HEK293 (cell line): ENCODE measurements at regions not wholly inside any gene's neighbourhood (a gene's known extent, or its start where the extent isn't known, plus 50 kb on each side); places are given as distances from the start of the nearest gene placed in this dataset.
"Not testable (repeated sequence)": the region's sequence is repeated elsewhere in the genome, so short reads cannot be mapped to it uniquely, and the experiment has no call there.

Source experiments
- CTCF ChIA-PET: fragments of 350-600 bp; formaldehyde crosslinking; extraction: SDS; loops from one replicate; lab custom pipeline; 2021; ENCODE audit warnings: antibody characterized with exemption; lab: Yijun Ruan, JAX
- POLR2A ChIA-PET: fragments of 300-600 bp; formaldehyde crosslinking; extraction: SDS; loops from one replicate; lab custom pipeline; 2020; ENCODE audit warnings: antibody characterized with exemption, inconsistent platforms; lab: Yijun Ruan, JAX
- H3K27ac ChIP-seq: fragments of 200-500 bp; sonication (Bioruptor generic); 2 replicates; pipeline ENCODE4 v1.5.1; 2014; ENCODE audit warnings: low read depth, low read length, control low read depth, inconsistent platforms; ENCODE audit errors: extremely low read depth
- H3K36me3 ChIP-seq, 2 experiments: fragments of 200-500 bp in 1 of 2; sonication (Bioruptor generic) in 1 of 2; 1 replicate in 1 of 2; 2 replicates in 1 of 2; pipeline ENCODE4 v1.5.1; 2014 to 2017; ENCODE audit warnings: inconsistent platforms in 2 of 2, low read length in 2 of 2; ENCODE audit not compliant: control insufficient read depth in 2 of 2, insufficient read depth in 1 of 2
- H3K4me1 ChIP-seq: fragments of 200-500 bp; sonication (Bioruptor generic); 2 replicates; pipeline ENCODE4 v1.5.1; 2014; ENCODE audit warnings: mild to moderate bottlenecking, low read length, inconsistent platforms; ENCODE audit not compliant: control insufficient read depth, insufficient read depth
- H3K4me3 ChIP-seq: 2 replicates; pipeline ENCODE4 v1.5.1; 2011; ENCODE audit warnings: low read depth, mild to moderate bottlenecking, control low read depth, low read length, moderate library complexity
- H3K9me3 ChIP-seq: fragments of 200-500 bp; sonication (Bioruptor generic); 2 replicates; pipeline ENCODE4 v1.5.1; 2014; ENCODE audit warnings: low read depth, low read length, inconsistent platforms; ENCODE audit not compliant: control insufficient read depth, insufficient read depth
- EGR2 ChIP-seq: fragments of 450-650 bp; formaldehyde crosslinking; IDR thresholded peaks from 2 replicates; pipeline ENCODE4 v1.5.1; 2016; ENCODE audit warnings: low read depth, missing biosample characterization, missing genetic modification characterization
- GLIS1 ChIP-seq: fragments of 450-650 bp; formaldehyde crosslinking; IDR thresholded peaks from 2 replicates; pipeline ENCODE4 v1.5.1; 2016; ENCODE audit warnings: missing biosample characterization, missing genetic modification characterization
- PRDM4 ChIP-seq: fragments of 450-650 bp; formaldehyde crosslinking; IDR thresholded peaks from 2 replicates; pipeline ENCODE4 v1.5.1; 2017; ENCODE audit warnings: missing biosample characterization, missing genetic modification characterization
- ZBTB44 ChIP-seq: fragments of 450-650 bp; IDR thresholded peaks from 2 replicates; pipeline ENCODE4 v1.5.1; 2018; ENCODE audit warnings: missing biosample characterization, mild to moderate bottlenecking, missing genetic modification characterization
- ZNF138 ChIP-seq: fragments of 450-650 bp; formaldehyde crosslinking; IDR thresholded peaks from 2 replicates; pipeline ENCODE4 v1.5.1; 2016; ENCODE audit warnings: missing biosample characterization, missing genetic modification characterization, borderline replicate concordance
- ZNF157 ChIP-seq: fragments of 450-650 bp; formaldehyde crosslinking; IDR thresholded peaks from 2 replicates; pipeline ENCODE4 v1.5.1; 2016; ENCODE audit warnings: missing biosample characterization, missing genetic modification characterization
- ZNF19 ChIP-seq: fragments of 450-650 bp; formaldehyde crosslinking; IDR thresholded peaks from 2 replicates; pipeline ENCODE4; 2016; ENCODE audit warnings: missing biosample characterization, missing genetic modification characterization, low read depth
- ZNF211 ChIP-seq: fragments of 450-650 bp; formaldehyde crosslinking; IDR thresholded peaks from 2 replicates; pipeline ENCODE4 v1.5.1; 2016; ENCODE audit warnings: low read depth, missing biosample characterization, missing genetic modification characterization
- ZNF221 ChIP-seq: fragments of 450-650 bp; formaldehyde crosslinking; IDR thresholded peaks from 2 replicates; pipeline ENCODE4 v1.5.1; 2017; ENCODE audit warnings: missing biosample characterization, missing genetic modification characterization, borderline replicate concordance
- ZNF223 ChIP-seq: fragments of 450-650 bp; formaldehyde crosslinking; IDR thresholded peaks from 2 replicates; pipeline ENCODE4 v1.5.1; 2016; ENCODE audit warnings: missing biosample characterization, missing genetic modification characterization
- ZNF24 ChIP-seq: fragments of 450-650 bp; formaldehyde crosslinking; IDR thresholded peaks from 2 replicates; pipeline ENCODE4 v1.5.1; 2016; ENCODE audit warnings: missing biosample characterization, missing genetic modification characterization
- ZNF341 ChIP-seq: fragments of 450-650 bp; formaldehyde crosslinking; IDR thresholded peaks from 2 replicates; pipeline ENCODE4; 2016; ENCODE audit warnings: low read depth, missing biosample characterization, missing genetic modification characterization
- ZNF394 ChIP-seq: fragments of 450-650 bp; formaldehyde crosslinking; IDR thresholded peaks from 2 replicates; pipeline ENCODE4 v1.5.1; 2016; ENCODE audit warnings: missing biosample characterization, missing genetic modification characterization, mild to moderate bottlenecking, moderate library complexity, borderline replicate concordance
- ZNF529 ChIP-seq: fragments of 450-650 bp; formaldehyde crosslinking; IDR thresholded peaks from 2 replicates; pipeline ENCODE4 v1.5.1; 2017; ENCODE audit warnings: missing genetic modification characterization, missing biosample characterization; ENCODE audit not compliant: insufficient replicate concordance
- ZNF530 ChIP-seq: fragments of 450-650 bp; formaldehyde crosslinking; IDR thresholded peaks from 2 replicates; pipeline ENCODE4 v1.5.1; 2016; ENCODE audit warnings: low read depth, missing biosample characterization, missing genetic modification characterization
- ZNF571 ChIP-seq: fragments of 450-650 bp; formaldehyde crosslinking; IDR thresholded peaks from 2 replicates; pipeline ENCODE4 v1.5.0; 2017; ENCODE audit warnings: missing biosample characterization, missing genetic modification characterization

GRCh38 chr10:90066435-90066834 is 365.0 kb downstream of the KIF20B start (continued):
- TF ChIP-seq ZNF394 = no peak
- TF ChIP-seq ZNF223 (tag by site-specific recombination) = no peak

- no peak overlapping the region for H3K27ac ChIP-seq
- no peaks in the 10 kb centered on the region for H3K9me3 ChIP-seq
- H3K4me1 ChIP-seq = no peaks in the 10 kb centered on the region
- no peak for TF ChIP-seq ZBTB44
- TF ChIP-seq ZNF24 (tag by site-specific recombination) = no peak
- TF ChIP-seq ZNF530 (tag by site-specific recombination) = no peak
- TF ChIP-seq ZNF529 = no peak
- ChIA-PET POLR2A (no interaction called here), CTCF (no interaction called here)
- H3K36me3 ChIP-seq = no peaks in the 10 kb centered on the region
- no peak overlapping the region for H3K4me3 ChIP-seq
Measured at GRCh38 chr10:90075995-90076394, 374.6 kb downstream of the KIF20B start.

- ChIA-PET POLR2A (no interaction called here), CTCF (no interaction called here)
- H3K36me3 ChIP-seq = no peaks in the 10 kb centered on the region
- H3K9me3 ChIP-seq = no peaks in the 10 kb centered on the region
- H3K4me1 ChIP-seq = no peaks in the 10 kb centered on the region
- H3K4me3 ChIP-seq = no peak overlapping the region
- H3K27ac ChIP-seq = no peak overlapping the region
- TF ChIP-seq PRDM4 (tag by site-specific recombination) (no peak), ZNF19 (tag by site-specific recombination) (no peak), ZNF138 (tag by site-specific recombination) (no peak), ZNF157 (tag by site-specific recombination) (no peak), ZNF571 (tag by site-specific recombination) (no peak), GLIS1 (no peak), ZNF341 (tag by site-specific recombination) (no peak), EGR2 (tag by site-specific recombination) (no peak), ZNF211 (tag by site-specific recombination) (no peak), ZNF221 (no peak)
Measured at GRCh38 chr10:90079819-90080218, 378.4 kb downstream of the KIF20B start.

DNA sequence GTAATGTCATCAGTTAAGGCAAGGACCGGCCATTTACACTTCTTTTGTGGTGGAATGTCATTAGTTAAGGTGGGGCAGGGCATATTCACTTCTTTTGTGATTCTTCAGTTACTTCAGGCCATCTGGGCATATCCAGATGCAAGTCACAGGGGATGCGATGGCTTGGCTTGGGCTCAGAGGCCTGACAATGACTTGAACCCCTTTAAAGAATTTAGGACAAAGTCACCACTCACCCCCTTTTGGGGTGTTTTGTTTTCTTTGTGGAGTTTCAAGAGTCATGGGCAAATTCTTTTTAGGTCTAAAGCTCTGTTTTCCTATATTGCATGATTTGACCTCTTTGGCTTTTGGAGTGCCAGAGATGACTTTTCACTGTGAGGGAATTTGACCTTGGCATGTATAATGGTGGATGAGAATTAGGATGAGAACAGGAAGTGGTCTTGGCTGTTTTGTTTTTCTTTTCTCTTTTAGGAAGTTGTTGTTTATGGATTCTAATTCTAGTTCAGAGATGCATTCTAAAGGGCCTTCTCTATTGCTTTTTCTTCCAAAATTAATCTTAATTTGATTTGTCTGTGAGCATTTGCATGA is 385.3 kb downstream of the KIF20B start:
- H3K4me3 ChIP-seq, CTCF ChIA-PET, H3K4me1 ChIP-seq, H3K36me3 ChIP-seq, H3K27ac ChIP-seq, H3K9me3 ChIP-seq: not testable (repeated sequence)
- POLR2A ChIA-PET = interaction anchor here (0.6 kb wide), 1 partner anchor 8 kb away, joined by 3 read pairs; no protein-coding TSS in a partner anchor
